ENCODE measurements at regions not wholly inside any gene's neighbourhood (a gene's known extent, or its start where the extent isn't known, plus 50 kb on each side); places are given as distances from the start of the nearest gene placed in this dataset.
"Not testable (repeated sequence)": the region's sequence is repeated elsewhere in the genome, so short reads cannot be mapped to it uniquely, and the experiment has no call there.

DNA sequence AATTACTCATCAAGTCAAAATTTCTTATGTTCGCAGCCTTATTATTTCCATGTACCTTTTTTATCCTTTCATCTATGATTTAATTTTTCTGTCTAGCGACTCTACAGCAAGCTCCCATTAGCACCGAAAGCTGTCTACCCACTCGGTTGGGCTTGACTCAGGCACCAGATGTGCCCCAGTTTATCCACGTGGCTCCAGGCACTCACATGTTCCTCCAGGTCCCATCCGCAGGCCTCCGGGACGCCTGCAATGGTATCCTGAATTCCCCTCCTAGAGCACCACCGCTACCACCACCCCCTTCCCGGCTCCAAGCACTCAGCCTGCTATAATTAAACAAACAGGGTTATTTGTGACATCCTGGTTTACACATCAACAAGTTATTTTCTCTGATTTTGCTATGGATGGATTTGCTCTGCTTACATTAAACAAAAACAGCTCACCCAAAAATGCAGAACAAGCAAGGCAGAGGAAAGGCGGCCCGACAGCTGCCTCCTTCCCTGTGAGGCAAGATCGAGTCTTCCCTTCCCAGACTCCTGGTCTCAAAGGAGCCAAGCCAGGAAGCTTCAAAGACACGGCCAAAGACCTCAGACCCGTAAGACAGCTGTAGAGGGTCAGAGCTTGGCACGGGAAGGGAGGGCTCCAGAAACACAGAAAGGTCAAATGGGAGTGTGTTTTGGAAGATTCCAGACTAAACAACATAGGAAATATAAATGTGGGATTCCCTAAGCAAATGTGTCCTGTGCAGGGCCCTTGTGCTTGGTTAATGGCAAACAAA is 253.8 kb downstream of the TTC8 start:
- DNase-seq = no peak

GRCh38 chr14:89085231-89085731 is 260.8 kb downstream of the TTC8 start:
- DNase-seq = no peak

DNA sequence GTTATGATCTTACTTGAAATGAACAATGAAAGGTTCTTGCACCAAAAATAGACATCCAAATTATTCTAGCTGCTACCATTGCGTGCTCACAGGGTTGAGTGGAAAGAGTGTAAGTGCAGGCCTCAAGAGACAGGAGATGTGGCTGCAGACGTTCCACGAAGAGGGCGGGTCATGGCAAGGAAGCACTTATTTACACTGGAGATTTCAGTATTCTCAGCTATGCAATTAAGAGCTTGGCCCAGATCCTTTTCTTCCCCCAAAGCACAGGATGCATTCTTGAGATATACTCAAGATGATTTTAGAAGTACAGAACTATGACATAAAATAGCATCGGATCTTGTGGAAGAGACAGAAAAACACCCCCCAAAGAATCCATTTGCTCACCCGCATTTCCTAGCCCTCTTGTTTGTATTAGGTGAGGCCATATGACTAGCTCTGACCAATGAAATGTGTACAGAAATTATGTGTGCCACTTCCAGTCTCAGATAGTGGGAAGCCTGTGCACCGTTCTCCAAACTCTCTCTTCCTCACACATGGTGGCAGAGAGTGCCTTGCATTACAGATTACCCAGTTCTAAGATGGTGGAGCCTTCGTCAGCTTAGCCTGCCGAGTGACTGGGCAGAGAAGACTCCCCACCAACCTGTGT is 261.4 kb downstream of the TTC8 start:
- no peak for DNase-seq

GRCh38 chr14:89088530-89088929 is 264.1 kb downstream of the TTC8 start:
- DNase-seq = no peak

DNA sequence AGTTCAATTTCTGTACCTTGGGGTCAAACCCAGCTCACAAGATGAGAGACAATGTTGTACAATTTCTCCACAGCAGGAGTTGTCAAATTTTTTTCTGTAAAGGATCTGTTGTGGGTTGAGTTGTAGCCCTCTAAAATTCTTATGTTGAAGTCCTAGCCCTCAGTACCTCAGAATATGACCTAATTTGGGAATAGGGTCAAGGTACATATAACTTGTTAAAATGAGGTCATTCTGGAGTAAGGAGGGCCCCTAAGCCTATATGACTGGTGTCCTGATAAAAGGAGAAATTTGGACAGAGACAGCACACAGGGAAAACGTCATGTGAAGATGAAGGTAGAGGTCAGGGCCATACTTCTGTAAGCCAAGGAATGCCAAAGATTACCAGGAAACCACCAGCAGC is 264.9 kb downstream of the TTC8 start:
- DNase-seq = no peak

DNA sequence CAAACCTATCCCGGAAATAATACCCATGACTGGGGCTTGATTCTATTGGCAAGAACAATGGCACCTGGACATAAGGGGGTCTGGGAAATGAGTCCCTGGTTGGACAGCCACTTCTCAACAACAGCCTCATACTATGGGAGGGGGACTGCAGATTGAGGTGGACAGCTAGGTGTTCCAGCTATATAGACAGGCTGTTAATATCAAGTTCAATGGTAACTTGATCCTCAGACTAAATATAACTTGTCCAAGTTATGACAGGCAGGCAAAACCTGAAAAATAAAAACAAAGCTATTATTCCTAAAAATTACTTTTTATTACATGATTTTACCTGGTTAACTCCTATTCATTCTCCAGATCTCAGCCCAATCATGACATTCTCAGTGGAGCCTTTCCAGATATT is 267.3 kb downstream of the TTC8 start:
- no peak for DNase-seq

- no peak for DNase-seq
These were observed 268.8 kb downstream of the TTC8 start for GRCh38 chr14:89093083-89093730.

DNA sequence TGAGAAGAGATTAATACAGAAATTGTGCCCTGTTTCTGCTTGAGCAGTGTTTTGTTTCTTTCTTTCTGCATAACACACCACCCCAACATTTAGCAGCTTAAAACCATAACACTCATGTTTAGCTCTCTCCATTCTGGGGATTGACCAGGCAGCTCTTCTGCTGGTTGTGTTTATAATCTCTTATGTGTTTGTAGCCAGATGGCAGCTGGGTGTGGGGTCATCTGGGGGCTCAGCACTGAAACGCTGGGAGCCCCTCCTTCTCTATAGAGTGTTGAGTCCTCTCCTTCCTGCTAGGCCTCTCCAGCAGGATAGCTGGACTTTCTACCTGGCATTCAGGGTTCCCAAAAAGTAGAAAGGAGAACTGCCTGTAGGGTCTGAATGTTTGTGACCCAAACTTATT is 270.6 kb downstream of the TTC8 start:
- DNase-seq = no peak

DNA sequence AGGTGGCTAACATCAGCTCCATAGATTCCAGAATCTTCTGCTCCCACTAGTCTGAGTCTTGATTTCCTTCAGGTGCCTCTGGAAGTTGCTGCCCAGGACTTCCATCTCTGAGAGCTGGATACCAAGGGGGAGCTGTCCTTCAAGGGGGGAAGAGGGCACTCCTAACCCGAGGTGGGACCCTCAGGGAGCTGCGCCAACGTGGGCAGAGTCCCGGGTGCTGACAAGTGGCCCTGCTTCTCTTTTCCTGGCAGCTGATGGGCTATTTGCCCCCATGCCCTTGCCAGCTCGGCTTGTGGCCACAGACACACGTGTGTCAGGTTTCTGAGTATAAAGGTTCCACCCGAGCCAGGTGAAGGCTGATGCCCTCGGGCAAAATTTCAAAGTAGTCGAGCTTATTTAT is 272.5 kb downstream of the TTC8 start:
- no peak for DNase-seq

- DNase-seq = no peak
These were observed 273.8 kb downstream of the TTC8 start for GRCh38 chr14:89098254-89098653.

- DNase-seq = not testable (repeated sequence)
These were observed 279.8 kb downstream of the TTC8 start for GRCh38 chr14:89104171-89104817.

DNA sequence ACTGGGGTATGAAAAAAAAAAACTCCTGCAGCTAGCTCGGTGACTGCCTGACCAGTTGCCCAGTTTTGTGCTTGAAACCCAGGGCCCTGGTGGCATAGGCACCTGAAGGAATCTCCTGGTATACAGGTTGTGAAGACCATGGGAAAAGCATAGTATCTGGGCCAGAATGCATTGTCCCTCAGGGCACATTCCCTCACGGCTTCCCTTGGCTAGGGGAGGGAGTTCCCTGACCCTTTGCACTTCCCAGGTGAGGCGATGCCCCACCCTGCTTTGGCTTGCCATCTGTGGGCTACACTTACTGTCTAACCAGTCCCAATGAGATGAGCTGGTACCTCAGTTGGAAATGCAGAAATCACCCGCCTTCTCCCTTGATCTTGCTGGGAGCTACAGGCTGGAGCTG is 280.4 kb downstream of the TTC8 start:
- DNase-seq = not testable (repeated sequence)
